HepG2 (cell line): ENCODE measurements at regions not wholly inside any gene's neighbourhood (a gene's known extent, or its start where the extent isn't known, plus 50 kb on each side); places are given as distances from the start of the nearest gene placed in this dataset.

ENCODE experiments used
- ATF7-NPFF ChIP-seq: sonication (generic); formaldehyde crosslinking; IDR thresholded peaks from 2 replicates; pipeline ENCODE4 v1.8.1; 2023; ENCODE audit warnings: mild to moderate bottlenecking, low read depth, missing genetic modification reagents, moderate library complexity
- BRD4 ChIP-seq: sonication (generic); formaldehyde crosslinking; IDR thresholded peaks from 2 replicates; pipeline ENCODE4 v1.4.0; 2020; ENCODE audit warnings: missing genetic modification reagents
- CBX5 ChIP-seq: sonication (generic); formaldehyde crosslinking; IDR thresholded peaks from 2 replicates; pipeline ENCODE4 v1.4.0; 2020; ENCODE audit warnings: missing genetic modification reagents, borderline replicate concordance
- CHD2 ChIP-seq: IDR thresholded peaks from 2 replicates; pipeline ENCODE4 v1.6.1; 2011; ENCODE audit warnings: low read depth, low read length, improper control_type of control experiment
- CHD4 ChIP-seq: fragments of 200-600 bp; sonication (generic); IDR thresholded peaks from 2 replicates; pipeline ENCODE4 v1.7.0; 2017; ENCODE audit warnings: mild to moderate bottlenecking, low read length, borderline replicate concordance
- HHEX ChIP-seq: IDR thresholded peaks from 2 replicates; pipeline ENCODE4 v1.6.1; 2016; ENCODE audit warnings: control low read depth
- ISL2 ChIP-seq: sonication (generic); formaldehyde crosslinking; IDR thresholded peaks from 2 replicates; pipeline ENCODE4 v1.5.0; 2020; ENCODE audit warnings: missing genetic modification reagents
- KLF9 ChIP-seq: IDR thresholded peaks from 2 replicates; pipeline ENCODE4 v1.6.1; 2016; ENCODE audit warnings: low read depth
- NFKBIZ ChIP-seq: IDR thresholded peaks from 2 replicates; pipeline ENCODE4 v1.6.1; 2018; ENCODE audit warnings: missing genetic modification reagents, missing compliant biosample characterization
- PHF20 ChIP-seq: sonication (generic); formaldehyde crosslinking; IDR thresholded peaks from 2 replicates; pipeline ENCODE4 v1.5.0; 2020; ENCODE audit warnings: mild to moderate bottlenecking, missing genetic modification reagents
- PHF8 ChIP-seq: sonication (generic); formaldehyde crosslinking; IDR thresholded peaks from 2 replicates; pipeline ENCODE4 v1.5.0; 2020; ENCODE audit warnings: missing genetic modification reagents
- SMAD1 ChIP-seq: sonication (generic); formaldehyde crosslinking; IDR thresholded peaks from 2 replicates; pipeline ENCODE4 v1.4.0; 2020; ENCODE audit warnings: missing genetic modification reagents, low read depth, mild to moderate bottlenecking, borderline replicate concordance
- SMC3 ChIP-seq: IDR thresholded peaks from 2 replicates; pipeline ENCODE4 v1.6.1; 2011; ENCODE audit warnings: low read length, improper control_type of control experiment
- TOE1 ChIP-seq: sonication (generic); formaldehyde crosslinking; IDR thresholded peaks from 2 replicates; pipeline ENCODE4 v1.4.0; 2020; ENCODE audit warnings: mild to moderate bottlenecking, missing genetic modification reagents
- ZBTB1 ChIP-seq: sonication (generic); formaldehyde crosslinking; IDR thresholded peaks from 2 replicates; pipeline ENCODE4 v1.4.0; 2020; ENCODE audit warnings: missing genetic modification reagents, borderline replicate concordance
- ZMYM3 ChIP-seq: sonication (generic); formaldehyde crosslinking; IDR thresholded peaks from 2 replicates; pipeline ENCODE4 v1.5.1; 2020; ENCODE audit warnings: mild to moderate bottlenecking, missing genetic modification reagents
- ZNF225 ChIP-seq: sonication (generic); formaldehyde crosslinking; IDR thresholded peaks from 2 replicates; pipeline ENCODE4 v1.4.0; 2020; ENCODE audit warnings: mild to moderate bottlenecking, missing genetic modification reagents
- ZNF354B ChIP-seq: sonication (generic); formaldehyde crosslinking; IDR thresholded peaks from 2 replicates; pipeline ENCODE4 v1.8.0; 2022; ENCODE audit warnings: mild to moderate bottlenecking, missing genetic modification reagents
- ZNF496 ChIP-seq: sonication (generic); formaldehyde crosslinking; IDR thresholded peaks from 2 replicates; pipeline ENCODE4 v1.8.1; 2023; ENCODE audit warnings: mild to moderate bottlenecking, moderate library complexity, missing genetic modification reagents; ENCODE audit not compliant: insufficient replicate concordance
- ZNF589 ChIP-seq: sonication (generic); formaldehyde crosslinking; conservative IDR thresholded peaks from 2 replicates; pipeline ENCODE4 v1.8.0; 2022; ENCODE audit warnings: mild to moderate bottlenecking, moderate library complexity, missing genetic modification reagents
- ZNF678 ChIP-seq: sonication (generic); formaldehyde crosslinking; IDR thresholded peaks from 2 replicates; pipeline ENCODE4 v1.4.0; 2020; ENCODE audit warnings: mild to moderate bottlenecking, missing genetic modification reagents
- ZNF766 ChIP-seq: sonication (generic); formaldehyde crosslinking; IDR thresholded peaks from 2 replicates; pipeline ENCODE4 v1.5.0; 2020; ENCODE audit warnings: missing genetic modification reagents, borderline replicate concordance
- TF ChIP-seq, protein P1 (sequence below): sonication (generic); formaldehyde crosslinking; IDR thresholded peaks from 2 replicates; pipeline ENCODE4 v1.5.1; 2020; ENCODE audit warnings: missing genetic modification reagents, mild to moderate bottlenecking, borderline replicate concordance
- TF ChIP-seq, protein P2 (sequence below): sonication (generic); formaldehyde crosslinking; IDR thresholded peaks from 2 replicates; pipeline ENCODE4 v1.9.0; 2021; ENCODE audit warnings: missing genetic modification reagents, borderline replicate concordance
- TF ChIP-seq, protein P3 (sequence below): sonication (generic); formaldehyde crosslinking; IDR thresholded peaks from 2 replicates; pipeline ENCODE4 v1.8.0; 2022; ENCODE audit warnings: mild to moderate bottlenecking, missing genetic modification reagents, borderline replicate concordance

DNA sequence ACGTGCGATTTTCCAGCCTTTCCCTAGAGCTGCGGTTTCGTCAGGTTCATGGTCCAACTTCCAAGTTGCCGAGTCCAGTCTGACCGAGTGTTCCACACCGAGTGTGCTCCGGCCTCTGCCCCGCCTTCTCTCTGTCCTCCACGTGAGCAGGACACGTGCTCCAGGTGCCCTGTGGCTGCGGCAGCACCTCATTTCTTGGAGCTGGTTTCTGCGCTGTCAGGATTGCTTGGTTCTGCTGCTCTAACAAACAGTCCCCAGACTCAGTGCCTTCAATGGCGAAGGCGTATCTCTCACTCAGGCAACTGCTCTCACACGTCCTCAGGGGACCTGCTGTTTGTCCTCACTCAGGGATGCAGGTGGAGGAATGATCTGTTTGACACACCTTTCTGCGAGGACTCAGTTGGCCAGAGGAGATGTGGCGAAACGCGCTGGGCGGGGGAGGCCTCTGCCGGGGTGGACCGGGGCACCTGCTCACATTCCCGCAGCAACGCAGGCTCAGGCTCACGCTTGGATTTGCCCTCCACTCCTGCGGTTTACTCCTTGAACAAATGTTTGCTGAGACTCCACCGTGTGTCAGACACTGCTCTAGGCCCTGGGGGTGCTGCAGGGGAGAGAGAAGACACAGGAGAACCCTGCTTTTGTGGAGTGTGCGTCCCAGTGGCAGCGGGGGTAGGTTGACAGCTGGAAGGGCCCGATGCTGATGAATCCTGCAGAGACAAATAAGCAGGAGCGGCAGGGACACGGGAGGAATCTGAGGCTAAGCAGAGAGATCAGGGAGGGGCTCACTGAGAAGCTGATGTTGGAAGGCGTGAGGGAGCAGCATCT, 63.4 kb upstream of the FBRSL1 start (continued):
- TF ChIP-seq, protein P1, sequence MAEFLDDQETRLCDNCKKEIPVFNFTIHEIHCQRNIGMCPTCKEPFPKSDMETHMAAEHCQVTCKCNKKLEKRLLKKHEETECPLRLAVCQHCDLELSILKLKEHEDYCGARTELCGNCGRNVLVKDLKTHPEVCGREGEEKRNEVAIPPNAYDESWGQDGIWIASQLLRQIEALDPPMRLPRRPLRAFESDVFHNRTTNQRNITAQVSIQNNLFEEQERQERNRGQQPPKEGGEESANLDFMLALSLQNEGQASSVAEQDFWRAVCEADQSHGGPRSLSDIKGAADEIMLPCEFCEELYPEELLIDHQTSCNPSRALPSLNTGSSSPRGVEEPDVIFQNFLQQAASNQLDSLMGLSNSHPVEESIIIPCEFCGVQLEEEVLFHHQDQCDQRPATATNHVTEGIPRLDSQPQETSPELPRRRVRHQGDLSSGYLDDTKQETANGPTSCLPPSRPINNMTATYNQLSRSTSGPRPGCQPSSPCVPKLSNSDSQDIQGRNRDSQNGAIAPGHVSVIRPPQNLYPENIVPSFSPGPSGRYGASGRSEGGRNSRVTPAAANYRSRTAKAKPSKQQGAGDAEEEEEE (CRISPR knock-in tag): no peak
- peak; percentile 89; the same call in 1 of the 2 replicates for TF ChIP-seq ATF7-NPFF (CRISPR knock-in tag)
- peak; percentile 52; the same call in 1 of the 2 replicates for TF ChIP-seq CBX5 (CRISPR knock-in tag)
- TF ChIP-seq TOE1: no peak
- no peak for TF ChIP-seq ISL2 (CRISPR knock-in tag)
- TF ChIP-seq KLF9: no peak
- TF ChIP-seq PHF20 (CRISPR knock-in tag): 0 out of 2 replicates have a peak, but pooled peaks have one; percentile 28
- TF ChIP-seq ZNF589 (CRISPR knock-in tag): peak; percentile 89
- TF ChIP-seq ZNF678 (CRISPR knock-in tag): no peak; the same call in 1 of the 2 replicates
- no peak for TF ChIP-seq ZNF496 (CRISPR knock-in tag)
- 0 out of 2 replicates have a peak, but pooled peaks have one; percentile 24 for TF ChIP-seq HHEX (CRISPR knock-in tag)
- peak; percentile 65; the same call in 1 of the 2 replicates for TF ChIP-seq ZNF225 (CRISPR knock-in tag)
- TF ChIP-seq NFKBIZ (CRISPR knock-in tag): 0 out of 2 replicates have a peak, but pooled peaks have one; percentile 77
- TF ChIP-seq ZBTB1: no peak; the same call in 1 of the 2 replicates
- TF ChIP-seq CHD4: no peak
- TF ChIP-seq ZNF354B (CRISPR knock-in tag): peak; percentile 96; the same call in 1 of the 2 replicates
- no peak for TF ChIP-seq CHD2
- no peak for TF ChIP-seq SMC3
- peak; percentile 81 for TF ChIP-seq ZMYM3
- TF ChIP-seq, protein P2, sequence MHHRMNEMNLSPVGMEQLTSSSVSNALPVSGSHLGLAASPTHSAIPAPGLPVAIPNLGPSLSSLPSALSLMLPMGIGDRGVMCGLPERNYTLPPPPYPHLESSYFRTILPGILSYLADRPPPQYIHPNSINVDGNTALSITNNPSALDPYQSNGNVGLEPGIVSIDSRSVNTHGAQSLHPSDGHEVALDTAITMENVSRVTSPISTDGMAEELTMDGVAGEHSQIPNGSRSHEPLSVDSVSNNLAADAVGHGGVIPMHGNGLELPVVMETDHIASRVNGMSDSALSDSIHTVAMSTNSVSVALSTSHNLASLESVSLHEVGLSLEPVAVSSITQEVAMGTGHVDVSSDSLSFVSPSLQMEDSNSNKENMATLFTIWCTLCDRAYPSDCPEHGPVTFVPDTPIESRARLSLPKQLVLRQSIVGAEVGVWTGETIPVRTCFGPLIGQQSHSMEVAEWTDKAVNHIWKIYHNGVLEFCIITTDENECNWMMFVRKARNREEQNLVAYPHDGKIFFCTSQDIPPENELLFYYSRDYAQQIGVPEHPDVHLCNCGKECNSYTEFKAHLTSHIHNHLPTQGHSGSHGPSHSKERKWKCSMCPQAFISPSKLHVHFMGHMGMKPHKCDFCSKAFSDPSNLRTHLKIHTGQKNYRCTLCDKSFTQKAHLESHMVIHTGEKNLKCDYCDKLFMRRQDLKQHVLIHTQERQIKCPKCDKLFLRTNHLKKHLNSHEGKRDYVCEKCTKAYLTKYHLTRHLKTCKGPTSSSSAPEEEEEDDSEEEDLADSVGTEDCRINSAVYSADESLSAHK: no peak
- TF ChIP-seq ZNF766 (CRISPR knock-in tag): peak; percentile 69; the same call in 1 of the 2 replicates
- no peak for TF ChIP-seq BRD4 (CRISPR knock-in tag)
- 0 out of 2 replicates have a peak, but pooled peaks have one; percentile 43 for TF ChIP-seq SMAD1 (CRISPR knock-in tag)
- TF ChIP-seq, protein P3, sequence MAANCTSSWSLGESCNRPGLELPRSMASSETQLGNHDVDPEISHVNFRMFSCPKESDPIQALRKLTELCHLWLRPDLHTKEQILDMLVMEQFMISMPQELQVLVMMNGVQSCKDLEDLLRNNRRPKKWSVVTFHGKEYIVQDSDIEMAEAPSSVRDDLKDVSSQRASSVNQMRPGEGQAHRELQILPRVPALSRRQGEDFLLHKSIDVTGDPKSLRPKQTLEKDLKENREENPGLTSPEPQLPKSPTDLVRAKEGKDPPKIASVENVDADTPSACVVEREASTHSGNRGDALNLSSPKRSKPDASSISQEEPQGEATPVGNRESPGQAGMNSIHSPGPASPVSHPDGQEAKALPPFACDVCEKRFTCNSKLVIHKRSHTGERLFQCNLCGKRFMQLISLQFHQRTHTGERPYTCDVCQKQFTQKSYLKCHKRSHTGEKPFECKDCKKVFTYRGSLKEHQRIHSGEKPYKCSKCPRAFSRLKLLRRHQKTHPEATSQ: peak; percentile 79; the same call in 1 of the 2 replicates
- no peak for TF ChIP-seq PHF8 (CRISPR knock-in tag)
